ENCODE measurements at regions not wholly inside any gene's neighbourhood (a gene's known extent, or its start where the extent isn't known, plus 50 kb on each side); places are given as distances from the start of the nearest gene placed in this dataset.

- no peak overlapping the region for H3K4ac ChIP-seq (ENCODE audit: low read depth, low read length)
- H3K9me3 Mint-ChIP-seq, result peaks cover 6% of the 10 kb centered on the region in 2 experiments; a peak in 4 of 5 replicates
Observed at GRCh38 chr3:78004571-78004970, 964.7 kb downstream of the ROBO2 start.

More at GRCh38 chr3:78004571-78004970, 964.7 kb downstream of the ROBO2 start:
- Histone ChIP-seq H2BK15ac (ENCODE audit: low read depth, low read length) (no peak overlapping the region), H3K23ac (ENCODE audit: insufficient read length, low read depth, low read length) (no peak overlapping the region), H3K23me2 (ENCODE audit: insufficient read length, low read depth, low read length, poor library complexity, severe bottlenecking) (no peaks in the 10 kb centered on the region), H2AK5ac (ENCODE audit: insufficient read length, low read length) (no peak overlapping the region), H3K27ac (ENCODE audit: insufficient read length, low read depth, low read length) (no peak overlapping the region), H2AFZ (ENCODE audit: low read length) (no peak overlapping the region), H3K79me1 (ENCODE audit: insufficient read depth, low read depth, low read length, poor library complexity, severe bottlenecking) (no peaks in the 10 kb centered on the region), H4K91ac (ENCODE audit: insufficient read length, low read depth, low read length) (no peak overlapping the region), H3K79me2 (ENCODE audit: insufficient read depth, low read length) (no peaks in the 10 kb centered on the region), H2BK5ac (ENCODE audit: insufficient read length, low read length) (no peak overlapping the region), H3K9ac (ENCODE audit: extremely low read depth, insufficient read length, low read length) (no peak overlapping the region), H4K8ac (replicated peaks; ENCODE audit: insufficient read length, low read depth, low read length) (no peak overlapping the region), H3K9me3 (ENCODE audit: control insufficient read depth, low read depth, low read length) (no peaks in the 10 kb centered on the region), H2BK20ac (ENCODE audit: low read depth, low read length, poor library complexity, severe bottlenecking) (no peak overlapping the region), H4K20me1 (ENCODE audit: control insufficient read depth, insufficient read depth, insufficient read length) (no peaks in the 10 kb centered on the region), H4K5ac (ENCODE audit: insufficient read length, low read depth, low read length) (no peak overlapping the region), H3K18ac (ENCODE audit: insufficient read length, low read depth, low read length) (no peak overlapping the region), H3K14ac (ENCODE audit: insufficient read depth, low read length) (no peak overlapping the region), H3T11ph (ENCODE audit: low read length) (no peak overlapping the region), H3K4me2 (ENCODE audit: insufficient read depth, insufficient read length, low read length) (no peak overlapping the region), H2BK12ac (ENCODE audit: insufficient read length, low read depth, low read length) (no peak overlapping the region), H3K27me3 (ENCODE audit: insufficient read depth, low read length) (no peaks in the 10 kb centered on the region), H3K56ac (ENCODE audit: insufficient read length, low read depth, low read length) (no peak overlapping the region), H2BK120ac (ENCODE audit: low read depth, low read length, poor library complexity, severe bottlenecking) (no peak overlapping the region), H3K4me1 (ENCODE audit: insufficient read depth, low read length) (no peaks in the 10 kb centered on the region)
- WGBS (ENCODE audit: extremely low coverage, insufficient read length, low lambda C conversion rate), result no CpG with 5 or more reads among the region's 2 CpGs
- Mint-ChIP-seq H3K4me1 (no peaks in the 10 kb centered on the region), H3K27me3 (ENCODE audit: low read depth) (no peaks in the 10 kb centered on the region), H3K36me3 (ENCODE audit: insufficient read depth in 1 of 3, low read depth in 3 of 3) (peaks cover 0 to 14% (median 0%) of the 10 kb centered on the region in 3 experiments; a peak in 4 of 7 replicates), H3K27ac (no peak overlapping the region), H3K4me3 (no peak overlapping the region)
- DNase-seq, result no peak
- TF ChIP-seq CTCF (conservative IDR thresholded peaks at IDR 0.05), result no peak
